HEK293T (cell line): ENCODE measurements at regions not wholly inside any gene's neighbourhood (a gene's known extent, or its start where the extent isn't known, plus 50 kb on each side); places are given as distances from the start of the nearest gene placed in this dataset.

Experiments
- BHLHE40 ChIP-seq: fragments of 450-650 bp; IDR thresholded peaks from 2 replicates; pipeline ENCODE4 v1.6.1; 2016; ENCODE audit warnings: mild to moderate bottlenecking, moderate library complexity, borderline replicate concordance
- ELF4 ChIP-seq: fragments of 450-650 bp; IDR thresholded peaks from 2 replicates; pipeline ENCODE4 v1.6.1; 2017; ENCODE audit warnings: antibody characterized with exemption
- FOXA1 ChIP-seq: fragments of 450-650 bp; IDR thresholded peaks from 2 replicates; pipeline ENCODE4 v1.6.1; 2016; ENCODE audit warnings: mild to moderate bottlenecking
- FOXK2 ChIP-seq: fragments of 450-650 bp; IDR thresholded peaks from 2 replicates; pipeline ENCODE4 v1.6.1; 2016; ENCODE audit warnings: mild to moderate bottlenecking
- FOXM1 ChIP-seq: fragments of 450-650 bp; IDR thresholded peaks from 2 replicates; pipeline ENCODE4 v1.6.1; 2017; ENCODE audit warnings: mild to moderate bottlenecking, borderline replicate concordance
- HDGF ChIP-seq: fragments of 450-650 bp; IDR thresholded peaks from 2 replicates; pipeline ENCODE4 v1.6.1; 2017; ENCODE audit warnings: antibody characterized with exemption, borderline replicate concordance
- NFRKB ChIP-seq: fragments of 450-650 bp; IDR thresholded peaks from 2 replicates; pipeline ENCODE4 v1.6.1; 2016; ENCODE audit warnings: mild to moderate bottlenecking, moderate library complexity
- SP1 ChIP-seq: fragments of 450-650 bp; IDR thresholded peaks from 2 replicates; pipeline ENCODE4 v1.6.1; 2017
- SUZ12 ChIP-seq: fragments of 450-650 bp; IDR thresholded peaks from 2 replicates; pipeline ENCODE4 v1.6.1; 2016; ENCODE audit warnings: mild to moderate bottlenecking
- TARDBP ChIP-seq: fragments of 450-650 bp; IDR thresholded peaks from 2 replicates; pipeline ENCODE4 v1.6.1; 2016
- ZNF384 ChIP-seq: fragments of 450-650 bp; IDR thresholded peaks from 2 replicates; pipeline ENCODE4 v1.6.1; 2016

- TF ChIP-seq ZNF384 (no peak), HDGF (no peak), SP1 (no peak), TARDBP (no peak), SUZ12 (no peak), NFRKB (no peak), FOXA1 (no peak), FOXM1 (no peak), ELF4 (no peak), BHLHE40 (no peak), FOXK2 (no peak)
Observed at GRCh38 chr11:131178020-131178419, 192.4 kb upstream of the NTM start.
